ENCODE measurements at regions not wholly inside any gene's neighbourhood (a gene's known extent, or its start where the extent isn't known, plus 50 kb on each side); places are given as distances from the start of the nearest gene placed in this dataset.

DNA sequence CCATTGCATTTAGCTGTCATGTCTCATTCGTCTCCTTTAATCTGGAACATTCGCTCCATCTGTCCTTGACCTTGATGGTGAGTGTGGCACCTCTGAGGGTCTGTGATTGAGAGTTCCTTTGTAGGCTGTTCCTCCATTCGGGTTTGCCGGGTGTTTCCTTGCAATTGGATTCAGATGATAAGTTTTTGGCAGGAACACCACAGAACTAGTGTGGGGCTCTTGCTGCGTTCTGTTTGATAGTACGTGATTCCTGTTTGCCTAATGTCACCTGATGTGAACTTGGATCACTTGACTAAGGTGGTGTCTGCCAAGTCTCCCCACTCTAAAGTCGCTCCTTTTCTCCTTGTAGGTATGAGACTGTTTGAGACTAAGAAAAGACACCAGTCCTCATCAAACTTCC lies 109.7 kb upstream of the TMEM45B start:
- TF ChIP-seq, protein P1, sequence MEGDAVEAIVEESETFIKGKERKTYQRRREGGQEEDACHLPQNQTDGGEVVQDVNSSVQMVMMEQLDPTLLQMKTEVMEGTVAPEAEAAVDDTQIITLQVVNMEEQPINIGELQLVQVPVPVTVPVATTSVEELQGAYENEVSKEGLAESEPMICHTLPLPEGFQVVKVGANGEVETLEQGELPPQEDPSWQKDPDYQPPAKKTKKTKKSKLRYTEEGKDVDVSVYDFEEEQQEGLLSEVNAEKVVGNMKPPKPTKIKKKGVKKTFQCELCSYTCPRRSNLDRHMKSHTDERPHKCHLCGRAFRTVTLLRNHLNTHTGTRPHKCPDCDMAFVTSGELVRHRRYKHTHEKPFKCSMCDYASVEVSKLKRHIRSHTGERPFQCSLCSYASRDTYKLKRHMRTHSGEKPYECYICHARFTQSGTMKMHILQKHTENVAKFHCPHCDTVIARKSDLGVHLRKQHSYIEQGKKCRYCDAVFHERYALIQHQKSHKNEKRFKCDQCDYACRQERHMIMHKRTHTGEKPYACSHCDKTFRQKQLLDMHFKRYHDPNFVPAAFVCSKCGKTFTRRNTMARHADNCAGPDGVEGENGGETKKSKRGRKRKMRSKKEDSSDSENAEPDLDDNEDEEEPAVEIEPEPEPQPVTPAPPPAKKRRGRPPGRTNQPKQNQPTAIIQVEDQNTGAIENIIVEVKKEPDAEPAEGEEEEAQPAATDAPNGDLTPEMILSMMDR (IDR thresholded peaks at IDR 0.05 in 8 of 11, conservative IDR thresholded peaks at IDR 0.05 in 3 of 11), result no peak
- no peak for TF ChIP-seq POLR2AphosphoS5 (IDR thresholded peaks at IDR 0.05)

Data from spleen (tissue), 7 donors.